Psoas muscle (tissue), 7 donors: ENCODE measurements at regions not wholly inside any gene's neighbourhood (a gene's known extent, or its start where the extent isn't known, plus 50 kb on each side); places are given as distances from the start of the nearest gene placed in this dataset.
A peak's percentile ranks its signal among the peaks of the same experiment; 100 is the strongest.

Experiments
- ATAC-seq, 4 donors: fragments of 200-7000 bp; cut with Tn5 transposase; one replicate each; pipeline ENCODE4 v1.9.1; 2020; ENCODE audit warnings: moderate library complexity in 3 of 4, mild to moderate bottlenecking in 2 of 4
- DNase-seq, 2 donors: peaks; one replicate each; pipeline ENCODE4 v3.0.0-alpha.2; 2020
- H3K27ac ChIP-seq: fragments of 200-600 bp; one replicate; pipeline ENCODE4 v1.8.0; 2022
- H3K27me3 ChIP-seq, 3 donors: fragments of 200-600 bp in 1 of 3; one replicate each; pipeline versions ENCODE4 v1.6.1 to v1.8.0; 2013 to 2022; ENCODE audit warnings: low read length in 2 of 3, mild to moderate bottlenecking in 2 of 3, moderate library complexity in 1 of 3; ENCODE audit not compliant: insufficient read depth in 3 of 3
- H3K36me3 ChIP-seq, 2 donors: fragments of 200-600 bp in 1 of 2; one replicate each; pipeline versions ENCODE4 v1.6.1 to v1.8.0; 2013 to 2022; ENCODE audit warnings: low read depth in 1 of 2, mild to moderate bottlenecking in 1 of 2, moderate library complexity in 1 of 2; ENCODE audit not compliant: insufficient read depth in 1 of 2
- H3K4me1 ChIP-seq: fragments of 200-600 bp; one replicate; pipeline ENCODE4 v1.8.0; 2022
- H3K4me3 ChIP-seq: fragments of 200-600 bp; one replicate; pipeline ENCODE4 v1.8.0; 2022; ENCODE audit warnings: mild to moderate bottlenecking
- H3K9me3 ChIP-seq: fragments of 200-600 bp; one replicate; pipeline ENCODE4 v1.8.0; 2022
- WGBS, 3 donors: extraction: QIAGEN DNeasy Blood & Tissue Kit; methylation state at CpG; one replicate each; pipeline versions ENCODE4 v1.1.6 to v1.1.7; 2013; 5-methylcytosine and 5-hydroxymethylcytosine counted together
- intact Hi-C, 2 donors: fragments of 100-400 bp; cut with DNase I; formaldehyde crosslinking; loops; one replicate each; pipeline versions ENCODE4 v1.11.0 to v1.14.2; 2022
- TF ChIP-seq, protein P1 (sequence below): fragments of 200-600 bp; IDR thresholded peaks from one replicate; pipeline ENCODE4 v1.8.0; 2022; ENCODE audit warnings: antibody characterized with exemption
- donor health status: healthy with polysubstance abuse.
- donor health status: DM: no; HTN: no; CAD: no; lungs with moderate emphysema.
- donor health status: Bipolar disorder and iron deficiency.
- donor health status: healthy.
- donor health status: DM: yes; HTN: yes; CAD: no.
- donor health status: DM: no; HTN: no; CAD: no.
- donor health status: DM: yes; HTN: yes; CAD: no.

DNA sequence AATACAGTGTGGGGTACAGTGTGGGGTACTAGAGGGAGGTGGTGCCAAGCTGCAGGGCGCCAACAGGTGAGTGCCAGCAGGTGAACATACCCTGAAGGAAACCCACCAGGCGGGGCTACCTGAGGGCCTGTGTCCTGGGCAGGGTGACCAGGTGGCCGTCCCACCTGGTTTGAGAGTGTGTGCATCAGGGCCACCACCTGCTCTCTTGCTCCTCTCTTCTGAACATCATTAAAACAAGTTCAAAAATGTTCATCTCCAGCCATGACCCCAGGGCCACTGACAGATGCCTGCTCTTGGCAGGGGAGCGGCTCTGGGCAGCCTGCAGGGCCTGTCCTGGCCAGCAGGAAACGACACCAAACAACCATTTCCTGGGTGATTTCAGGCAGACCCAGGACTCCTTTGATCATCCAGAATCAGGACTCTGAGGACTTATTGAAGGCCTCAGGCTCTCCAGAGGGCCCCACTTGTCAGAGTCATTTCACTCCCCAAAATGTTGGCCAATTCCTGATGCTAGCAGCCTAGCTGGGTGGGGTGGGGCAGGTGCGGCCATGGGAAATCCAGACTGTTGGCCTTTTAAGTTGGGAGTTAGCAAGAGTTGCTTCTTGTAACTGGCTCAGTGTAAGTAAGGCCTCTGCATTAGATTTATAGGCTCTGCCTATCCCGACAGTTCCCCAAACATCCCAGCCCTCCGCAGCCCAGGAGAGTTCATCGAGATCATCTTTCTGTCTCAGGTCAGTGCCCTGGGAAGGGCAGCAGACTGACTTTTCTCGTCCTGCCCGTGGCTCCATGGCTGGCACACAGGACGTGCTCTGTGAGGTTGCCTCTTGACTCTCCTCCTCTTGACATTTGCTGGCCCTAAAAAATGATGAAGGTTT, 111.5 kb upstream of the ZNF236 start:
- TF ChIP-seq, protein P1, sequence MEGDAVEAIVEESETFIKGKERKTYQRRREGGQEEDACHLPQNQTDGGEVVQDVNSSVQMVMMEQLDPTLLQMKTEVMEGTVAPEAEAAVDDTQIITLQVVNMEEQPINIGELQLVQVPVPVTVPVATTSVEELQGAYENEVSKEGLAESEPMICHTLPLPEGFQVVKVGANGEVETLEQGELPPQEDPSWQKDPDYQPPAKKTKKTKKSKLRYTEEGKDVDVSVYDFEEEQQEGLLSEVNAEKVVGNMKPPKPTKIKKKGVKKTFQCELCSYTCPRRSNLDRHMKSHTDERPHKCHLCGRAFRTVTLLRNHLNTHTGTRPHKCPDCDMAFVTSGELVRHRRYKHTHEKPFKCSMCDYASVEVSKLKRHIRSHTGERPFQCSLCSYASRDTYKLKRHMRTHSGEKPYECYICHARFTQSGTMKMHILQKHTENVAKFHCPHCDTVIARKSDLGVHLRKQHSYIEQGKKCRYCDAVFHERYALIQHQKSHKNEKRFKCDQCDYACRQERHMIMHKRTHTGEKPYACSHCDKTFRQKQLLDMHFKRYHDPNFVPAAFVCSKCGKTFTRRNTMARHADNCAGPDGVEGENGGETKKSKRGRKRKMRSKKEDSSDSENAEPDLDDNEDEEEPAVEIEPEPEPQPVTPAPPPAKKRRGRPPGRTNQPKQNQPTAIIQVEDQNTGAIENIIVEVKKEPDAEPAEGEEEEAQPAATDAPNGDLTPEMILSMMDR = no peak

DNA sequence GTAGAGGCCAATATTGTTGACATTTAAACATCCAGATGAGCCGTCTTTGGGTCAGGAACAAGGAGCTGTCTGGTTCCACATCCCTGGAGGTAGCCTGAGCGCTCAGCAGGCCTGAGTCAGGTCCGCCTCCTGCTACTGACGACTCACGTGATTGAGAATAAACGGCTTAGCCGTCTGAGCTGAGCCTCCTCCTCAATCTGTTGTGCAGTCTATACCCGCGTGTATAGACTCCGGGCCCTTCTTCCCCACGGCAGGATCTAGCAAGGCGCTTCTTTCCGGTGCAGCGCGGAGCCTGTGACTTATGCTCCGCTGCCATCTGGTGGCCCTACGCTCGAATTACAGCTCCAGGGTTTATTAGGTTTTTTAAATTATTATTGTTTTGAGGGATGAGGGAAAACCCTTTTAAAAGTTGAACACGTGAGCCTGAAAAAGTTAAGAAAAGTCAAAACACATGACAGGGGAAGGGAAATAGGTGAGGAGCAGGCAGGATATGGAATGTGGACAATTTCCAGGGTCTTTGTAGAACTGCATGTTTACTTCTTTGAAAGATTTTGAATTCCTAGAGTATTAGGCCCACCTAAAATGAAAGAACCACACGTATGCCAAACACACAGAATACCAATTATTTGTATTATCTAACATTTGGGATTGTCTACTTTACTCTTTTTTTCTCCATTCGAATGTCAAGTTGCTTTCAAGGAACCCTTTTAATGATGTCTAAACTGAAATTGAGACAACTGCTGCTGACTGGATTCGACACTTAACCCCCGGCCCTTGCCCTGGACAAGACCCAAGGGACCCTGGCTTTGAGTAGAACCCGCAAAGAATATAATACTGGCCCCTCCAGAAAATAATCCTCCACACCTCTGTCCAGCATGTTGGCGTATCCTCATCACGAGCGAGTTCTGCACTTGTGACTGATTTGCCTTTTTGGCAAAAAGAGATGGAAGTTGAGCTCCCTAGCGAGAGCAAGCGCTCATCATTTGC, 112.4 kb upstream of the ZNF236 start:
- Histone ChIP-seq H3K27ac (no peak overlapping the region), H3K27me3 (peaks cover 0 to under 1% (median 0%) of the 10 kb centered on the region in 3 donors), H3K4me1 (no peaks in the 10 kb centered on the region), H3K9me3 (no peaks in the 10 kb centered on the region), H3K36me3 (no peaks in the 10 kb centered on the region), H3K4me3 (peak overlapping the region; percentile 29)
- TF ChIP-seq, protein P1 = peak; percentile 95
- ATAC-seq (peak; percentile 79 to 93 (median 88)), DNase-seq (peak; percentile 66 to 73)
- intact Hi-C loops = loop anchor here in 1 of 2 donors (2.0 kb wide), 1 partner anchor 311 kb away; no protein-coding TSS in a partner anchor
- WGBS, 3 donors = 33 to 38% (median 36%) methylated on average over 29 of the region's 29 CpGs

More for the DNA sequence above, 111.5 kb upstream of the ZNF236 start:
- Histone ChIP-seq H3K4me3 (no peak overlapping the region), H3K9me3 (no peaks in the 10 kb centered on the region), H3K27ac (no peak overlapping the region), H3K36me3 (no peaks in the 10 kb centered on the region), H3K4me1 (no peaks in the 10 kb centered on the region), H3K27me3 (no peaks in the 10 kb centered on the region)
- ATAC-seq (no peak), DNase-seq (no peak)
- WGBS, 3 donors = 74 to 81% (median 80%) methylated on average over 12 of the region's 12 CpGs
- intact Hi-C loops = loop anchor here in 1 of 2 donors (2.0 kb wide), 1 partner anchor 312 kb away; no protein-coding TSS in a partner anchor

DNA sequence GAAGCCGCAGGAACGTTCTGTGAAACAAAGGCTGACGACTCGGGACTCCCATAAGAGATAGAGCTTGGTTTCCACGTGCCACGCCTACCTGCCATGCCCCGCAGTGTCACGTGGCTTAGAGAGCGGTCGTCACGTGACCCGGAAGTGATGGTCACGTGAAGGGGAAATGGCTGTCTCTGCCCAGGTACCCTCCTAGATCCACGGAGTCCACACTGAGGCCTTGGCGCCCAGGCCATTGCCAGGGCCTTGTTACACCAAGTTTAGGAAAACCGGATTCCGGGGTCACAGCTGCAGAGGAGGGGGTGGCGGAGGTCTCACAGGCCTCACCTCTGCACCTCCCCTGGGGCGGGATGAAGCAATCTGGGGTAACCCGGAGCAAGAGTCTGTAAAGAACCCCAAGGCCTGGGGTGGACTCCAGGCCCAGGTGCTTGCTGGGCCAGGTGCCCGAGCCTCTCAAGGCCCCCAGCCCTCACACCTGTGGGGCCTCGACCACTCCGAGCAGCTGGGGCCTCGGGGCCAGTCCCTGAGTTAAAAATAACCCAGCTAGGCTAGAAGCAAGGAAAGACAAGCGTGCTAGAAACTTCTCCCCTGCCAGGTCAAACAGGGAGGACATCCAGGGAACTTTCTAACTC, 113.5 kb upstream of the ZNF236 start:
- H3K4me1 ChIP-seq = no peaks in the 10 kb centered on the region
- H3K27me3 ChIP-seq = peaks cover 0 to 3% (median 0%) of the 10 kb centered on the region in 3 donors
- ATAC-seq (no peak), DNase-seq (no peak)
- no peaks in the 10 kb centered on the region for H3K9me3 ChIP-seq
- intact Hi-C loops = no loop called here
- H3K36me3 ChIP-seq = no peaks in the 10 kb centered on the region
- H3K4me3 ChIP-seq = no peak overlapping the region
- TF ChIP-seq, protein P1 = no peak
- H3K27ac ChIP-seq = no peak overlapping the region
- 86 to 88% (median 88%) methylated on average over 25 of the region's 25 CpGs for WGBS, 3 donors

DNA sequence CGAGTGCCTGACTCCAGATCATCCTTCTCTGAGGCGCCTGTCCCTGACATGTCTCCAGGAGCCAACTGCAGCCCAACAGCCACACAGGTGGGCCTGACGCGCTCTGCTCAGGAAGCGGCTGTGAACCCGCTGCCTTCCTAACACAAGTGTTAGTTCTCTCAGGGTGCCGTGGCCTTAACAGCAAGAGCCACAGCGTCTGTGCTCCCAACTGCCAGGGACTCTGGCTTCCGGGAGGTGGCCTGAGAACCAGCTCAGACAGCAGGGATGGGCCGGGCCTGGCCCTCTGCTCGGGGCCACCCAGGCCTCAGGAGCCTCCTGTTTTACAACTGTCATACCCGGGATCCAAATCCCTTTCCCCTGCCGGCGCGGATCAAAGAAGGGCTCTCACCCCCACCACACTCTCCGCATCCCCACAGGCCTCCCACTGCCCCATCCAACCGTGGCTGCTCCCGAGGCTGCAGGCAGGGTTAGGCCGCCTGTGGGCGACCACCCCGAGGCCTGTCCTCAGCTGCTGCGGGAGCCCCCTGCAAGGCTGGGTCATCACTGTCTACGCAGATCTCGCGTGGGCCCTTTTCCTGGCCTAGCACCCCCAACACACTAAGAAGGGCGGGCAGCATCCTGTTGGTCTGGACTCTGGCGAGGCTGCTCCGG, 114.2 kb upstream of the ZNF236 start:
- no peak for DNase-seq
- Histone ChIP-seq H3K36me3 (no peaks in the 10 kb centered on the region), H3K27me3 (peaks cover 0 to 3% (median 0%) of the 10 kb centered on the region in 3 donors), H3K9me3 (no peaks in the 10 kb centered on the region), H3K4me1 (no peaks in the 10 kb centered on the region), H3K4me3 (no peak overlapping the region), H3K27ac (no peak overlapping the region)
- intact Hi-C loops = no loop called here
- ATAC-seq = no peak
- WGBS, 3 donors = 86 to 90% (median 88%) methylated on average over 28 of the region's 28 CpGs
- TF ChIP-seq, protein P1 = no peak
